OCI-LY7 (cell line): ENCODE measurements at regions not wholly inside any gene's neighbourhood (a gene's known extent, or its start where the extent isn't known, plus 50 kb on each side); places are given as distances from the start of the nearest gene placed in this dataset.

Source experiments
- BruUV-seq: library from RNA; stranded (reverse); fragments of 400-500 nt; replicated peaks from 2 replicates; lab custom pipeline; 2021; lab: Mats Ljungman, UMichigan
- CTCF ChIA-PET: fragments of 300-600 bp; sonication (Branson Sonifier 250); formaldehyde crosslinking; loops from one replicate; lab custom pipeline; 2022; ENCODE audit warnings: antibody characterized with exemption; ENCODE audit not compliant: unreplicated experiment; lab: Charles Lee
- POLR2A ChIA-PET: fragments of 300-600 bp; sonication (Branson Sonifier 250); formaldehyde crosslinking; loops from one replicate; lab custom pipeline; 2022; ENCODE audit warnings: antibody characterized with exemption; lab: Charles Lee
- DNase-seq: peaks from one replicate; pipeline ENCODE4 v3.0.0-alpha.2; 2015; ENCODE audit warnings: low spot score
- H2AFZ ChIP-seq: fragments of 200-600 bp; sonication (generic), shearing (Covaris generic); 2 replicates; pipeline ENCODE4 v1.6.1; 2014; ENCODE audit warnings: mild to moderate bottlenecking, antibody characterized with exemption, low read length, moderate library complexity
- H3K27ac ChIP-seq: fragments of 200-600 bp; sonication (generic); 2 replicates; pipeline ENCODE4 v1.5.1; 2014; ENCODE audit warnings: mixed run types, low read depth, mild to moderate bottlenecking, moderate library complexity, low read length, inconsistent platforms; ENCODE audit not compliant: poor library complexity, severe bottlenecking
- H3K36me3 ChIP-seq: fragments of 200-600 bp; sonication (generic); 2 replicates; pipeline ENCODE4 v1.6.1; 2014; ENCODE audit warnings: mild to moderate bottlenecking, antibody characterized with exemption, low read length, moderate library complexity, mixed read lengths; ENCODE audit not compliant: insufficient read depth
- H3K4me1 ChIP-seq: fragments of 200-600 bp; sonication (generic); 2 replicates; pipeline ENCODE4 v1.5.1; 2014; ENCODE audit warnings: mild to moderate bottlenecking, low read length; ENCODE audit not compliant: insufficient read depth, poor library complexity, severe bottlenecking
- H3K4me2 ChIP-seq: fragments of 200-600 bp; sonication (generic); 2 replicates; pipeline ENCODE4 v1.6.1; 2014; ENCODE audit warnings: mild to moderate bottlenecking, low read length
- H3K4me3 ChIP-seq: fragments of 200-600 bp; sonication (generic); 2 replicates; pipeline ENCODE4 v1.5.1; 2014; ENCODE audit warnings: mild to moderate bottlenecking, low read depth, low read length; ENCODE audit not compliant: poor library complexity, severe bottlenecking
- H3K79me2 ChIP-seq: fragments of 200-600 bp; sonication (generic); 2 replicates; pipeline ENCODE4 v1.6.1; 2016; ENCODE audit warnings: low read depth, mild to moderate bottlenecking, low read length, moderate library complexity, mixed read lengths; ENCODE audit not compliant: insufficient read depth
- H3K9me2 ChIP-seq: fragments of 200-600 bp; sonication (generic); 2 replicates; pipeline ENCODE4 v1.6.1; 2016; ENCODE audit warnings: mild to moderate bottlenecking, low read length, mixed read lengths; ENCODE audit not compliant: insufficient read depth
- H3K9me3 ChIP-seq: fragments of 200-600 bp; sonication (generic); 2 replicates; pipeline ENCODE4 v1.6.1; 2014; ENCODE audit warnings: mild to moderate bottlenecking, mixed run types, low read length, mixed read lengths
- H4K20me1 ChIP-seq: fragments of 200-600 bp; sonication (generic); 2 replicates; pipeline ENCODE4 v1.6.1; 2014; ENCODE audit warnings: mild to moderate bottlenecking, antibody characterized with exemption, low read length, moderate library complexity, mixed read lengths; ENCODE audit not compliant: insufficient read depth
- EZH2phosphoT487 ChIP-seq: fragments of 200-600 bp; sonication (generic); IDR thresholded peaks from 2 replicates; pipeline ENCODE4 v1.6.1; 2018; ENCODE audit warnings: low read depth, borderline replicate concordance, mild to moderate bottlenecking, mixed run types, antibody characterized with exemption, low read length, moderate library complexity, mixed read lengths
- intact Hi-C: fragments of 100-400 bp; cut with micrococcal nuclease; formaldehyde crosslinking; loops from one replicate; pipeline ENCODE4 v1.10.0; 2022; ENCODE audit not compliant: unreplicated experiment
- TF ChIP-seq, protein P1 (sequence below): fragments of 200-600 bp; sonication (generic); conservative IDR thresholded peaks from 2 replicates; pipeline ENCODE4 v1.5.1; 2014; ENCODE audit warnings: mild to moderate bottlenecking, antibody characterized with exemption, low read length, moderate library complexity, mixed read lengths

DNA sequence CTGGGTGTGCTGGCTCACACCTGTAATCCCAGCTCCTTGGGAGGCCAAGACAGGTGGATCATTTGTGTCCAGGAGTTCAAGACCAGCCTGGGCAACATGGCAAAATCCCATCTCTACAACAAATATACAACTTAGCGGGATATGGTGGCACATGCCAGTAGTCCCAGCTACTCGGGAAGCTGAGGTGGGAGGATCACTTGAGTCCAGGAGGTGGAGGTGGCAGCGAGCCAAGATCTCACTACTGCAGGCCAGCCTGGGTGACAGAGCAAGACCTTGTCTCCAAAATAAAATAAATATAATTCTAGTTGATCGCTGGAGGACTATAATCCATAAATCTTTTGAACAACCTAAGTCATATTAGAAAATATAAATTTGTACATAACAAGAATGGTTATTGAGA lies 1061.5 kb upstream of the PCDH9 start:
- no TSS peak for BruUV-seq

DNA sequence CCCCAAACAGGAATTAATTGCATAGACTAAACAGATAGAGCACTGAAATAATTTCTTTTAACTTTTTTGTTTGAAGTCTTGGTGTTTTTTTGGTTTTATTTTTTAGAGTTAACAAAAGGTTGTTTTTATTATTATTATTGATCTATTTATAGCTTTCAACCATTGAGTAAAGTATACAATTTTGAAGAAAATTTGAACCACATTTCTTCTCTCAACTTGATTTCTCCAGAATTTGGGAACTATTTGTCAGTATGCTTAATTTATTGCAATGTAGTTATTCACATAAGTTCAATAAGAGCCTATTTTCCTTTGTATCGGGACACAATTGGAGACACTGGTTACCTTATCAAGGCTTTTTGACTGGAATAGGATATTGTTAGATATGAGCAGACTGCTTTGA lies 1045.6 kb upstream of the PCDH9 start:
- no peak overlapping the region for H3K4me3 ChIP-seq
- CTCF ChIA-PET: no interaction called here
- intact Hi-C loops: no loop called here
- H3K36me3 ChIP-seq: no peaks in the 10 kb centered on the region
- no peaks in the 10 kb centered on the region; the same call in 1 of the 2 replicates for H3K9me3 ChIP-seq
- TF ChIP-seq EZH2phosphoT487: no peak
- TF ChIP-seq, protein P1, sequence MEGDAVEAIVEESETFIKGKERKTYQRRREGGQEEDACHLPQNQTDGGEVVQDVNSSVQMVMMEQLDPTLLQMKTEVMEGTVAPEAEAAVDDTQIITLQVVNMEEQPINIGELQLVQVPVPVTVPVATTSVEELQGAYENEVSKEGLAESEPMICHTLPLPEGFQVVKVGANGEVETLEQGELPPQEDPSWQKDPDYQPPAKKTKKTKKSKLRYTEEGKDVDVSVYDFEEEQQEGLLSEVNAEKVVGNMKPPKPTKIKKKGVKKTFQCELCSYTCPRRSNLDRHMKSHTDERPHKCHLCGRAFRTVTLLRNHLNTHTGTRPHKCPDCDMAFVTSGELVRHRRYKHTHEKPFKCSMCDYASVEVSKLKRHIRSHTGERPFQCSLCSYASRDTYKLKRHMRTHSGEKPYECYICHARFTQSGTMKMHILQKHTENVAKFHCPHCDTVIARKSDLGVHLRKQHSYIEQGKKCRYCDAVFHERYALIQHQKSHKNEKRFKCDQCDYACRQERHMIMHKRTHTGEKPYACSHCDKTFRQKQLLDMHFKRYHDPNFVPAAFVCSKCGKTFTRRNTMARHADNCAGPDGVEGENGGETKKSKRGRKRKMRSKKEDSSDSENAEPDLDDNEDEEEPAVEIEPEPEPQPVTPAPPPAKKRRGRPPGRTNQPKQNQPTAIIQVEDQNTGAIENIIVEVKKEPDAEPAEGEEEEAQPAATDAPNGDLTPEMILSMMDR: no peak
- no peak overlapping the region for H2AFZ ChIP-seq
- H3K9me2 ChIP-seq: no peaks in the 10 kb centered on the region
- POLR2A ChIA-PET: interaction anchor here (1.1 kb wide), 1 partner anchor 12 kb away, joined by 3 read pairs; no protein-coding TSS in a partner anchor
- H3K79me2 ChIP-seq: no peaks in the 10 kb centered on the region
- H3K4me1 ChIP-seq: no peaks in the 10 kb centered on the region
- H4K20me1 ChIP-seq: no peaks in the 10 kb centered on the region
- no peak overlapping the region for H3K27ac ChIP-seq
- H3K4me2 ChIP-seq: no peak overlapping the region
- no TSS peak for BruUV-seq
- peak; percentile 3 for DNase-seq

More for the DNA sequence above, 1061.5 kb upstream of the PCDH9 start:
- TF ChIP-seq EZH2phosphoT487: no peak
- TF ChIP-seq, protein P1: no peak
- Histone ChIP-seq H3K27ac (no peak overlapping the region), H3K4me3 (no peak overlapping the region), H3K9me3 (no peaks in the 10 kb centered on the region), H2AFZ (no peak overlapping the region), H3K9me2 (no peaks in the 10 kb centered on the region), H3K36me3 (no peaks in the 10 kb centered on the region), H4K20me1 (no peaks in the 10 kb centered on the region), H3K4me2 (no peak overlapping the region), H3K4me1 (no peaks in the 10 kb centered on the region), H3K79me2 (no peaks in the 10 kb centered on the region)
- ChIA-PET CTCF (no interaction called here), POLR2A (no interaction called here)
- DNase-seq: no peak
- intact Hi-C loops: no loop called here

DNA sequence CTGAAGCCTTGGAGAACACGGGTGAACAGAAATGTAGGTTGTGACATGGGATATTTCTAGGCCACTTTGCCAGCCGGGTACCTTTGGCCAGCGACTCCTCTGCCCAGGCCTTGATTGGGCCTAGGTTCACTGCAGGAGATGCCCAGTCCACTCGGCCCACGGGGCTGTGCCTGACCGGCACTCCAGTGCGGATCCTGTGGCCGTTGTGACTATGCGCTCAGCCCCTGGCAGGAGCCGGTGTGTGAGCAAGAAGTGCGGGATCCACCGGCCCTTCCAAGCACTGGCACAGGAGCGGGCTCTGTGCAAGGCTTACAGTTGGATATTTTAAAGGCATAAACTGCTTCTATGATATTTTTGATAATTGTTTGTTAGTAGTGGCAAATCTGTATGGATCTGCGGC lies 1042.5 kb upstream of the PCDH9 start:
- no peaks in the 10 kb centered on the region for H3K4me1 ChIP-seq
- intact Hi-C loops: no loop called here
- DNase-seq: no peak
- no peak overlapping the region for H3K4me2 ChIP-seq
- no peak overlapping the region for H3K27ac ChIP-seq
- no peaks in the 10 kb centered on the region; the same call in 1 of the 2 replicates for H3K9me3 ChIP-seq
- no peaks in the 10 kb centered on the region for H3K36me3 ChIP-seq
- H3K79me2 ChIP-seq: no peaks in the 10 kb centered on the region
- no peak overlapping the region for H3K4me3 ChIP-seq
- POLR2A ChIA-PET: no interaction called here
- TF ChIP-seq EZH2phosphoT487: no peak
- TF ChIP-seq, protein P1: no peak
- no TSS peak for BruUV-seq
- CTCF ChIA-PET: no interaction called here
- H2AFZ ChIP-seq: no peak overlapping the region
- H4K20me1 ChIP-seq: no peaks in the 10 kb centered on the region
- H3K9me2 ChIP-seq: no peaks in the 10 kb centered on the region
